Memory B cell (primary cell): ENCODE measurements at regions not wholly inside any gene's neighbourhood (a gene's known extent, or its start where the extent isn't known, plus 50 kb on each side); places are given as distances from the start of the nearest gene placed in this dataset.
"Not testable (repeated sequence)": the region's sequence is repeated elsewhere in the genome, so short reads cannot be mapped to it uniquely, and the experiment has no call there.

Source experiments
- ATAC-seq: fragments of 150-1000 bp; cut with Tn5 transposase; 2 replicates; pipeline ENCODE4 v1.10.0; 2021; ENCODE audit warnings: low read depth, mild to moderate bottlenecking, moderate library complexity
- DNase-seq, 2 donors: peaks; one replicate each; pipeline ENCODE4 v3.0.0; 2022; ENCODE audit warnings: low spot score in 2 of 2
- H3K27ac Mint-ChIP-seq: one replicate; pipeline ENCODE4 v1.8.0; 2022; ENCODE audit warnings: mild to moderate bottlenecking, moderate library complexity, mixed read lengths
- H3K27me3 Mint-ChIP-seq: one replicate; pipeline ENCODE4 v1.8.0; 2022; ENCODE audit warnings: mixed read lengths
- H3K36me3 Mint-ChIP-seq: one replicate; pipeline ENCODE4 v1.8.0; 2022; ENCODE audit warnings: mild to moderate bottlenecking, mixed read lengths
- H3K4me1 Mint-ChIP-seq: one replicate; pipeline ENCODE4 v1.8.0; 2022; ENCODE audit warnings: mixed read lengths
- H3K4me3 Mint-ChIP-seq: one replicate; pipeline ENCODE4 v1.8.0; 2022; ENCODE audit warnings: mild to moderate bottlenecking, moderate library complexity, mixed read lengths
- H3K9me3 Mint-ChIP-seq: one replicate; pipeline ENCODE4 v1.8.0; 2022; ENCODE audit warnings: mixed read lengths

DNA sequence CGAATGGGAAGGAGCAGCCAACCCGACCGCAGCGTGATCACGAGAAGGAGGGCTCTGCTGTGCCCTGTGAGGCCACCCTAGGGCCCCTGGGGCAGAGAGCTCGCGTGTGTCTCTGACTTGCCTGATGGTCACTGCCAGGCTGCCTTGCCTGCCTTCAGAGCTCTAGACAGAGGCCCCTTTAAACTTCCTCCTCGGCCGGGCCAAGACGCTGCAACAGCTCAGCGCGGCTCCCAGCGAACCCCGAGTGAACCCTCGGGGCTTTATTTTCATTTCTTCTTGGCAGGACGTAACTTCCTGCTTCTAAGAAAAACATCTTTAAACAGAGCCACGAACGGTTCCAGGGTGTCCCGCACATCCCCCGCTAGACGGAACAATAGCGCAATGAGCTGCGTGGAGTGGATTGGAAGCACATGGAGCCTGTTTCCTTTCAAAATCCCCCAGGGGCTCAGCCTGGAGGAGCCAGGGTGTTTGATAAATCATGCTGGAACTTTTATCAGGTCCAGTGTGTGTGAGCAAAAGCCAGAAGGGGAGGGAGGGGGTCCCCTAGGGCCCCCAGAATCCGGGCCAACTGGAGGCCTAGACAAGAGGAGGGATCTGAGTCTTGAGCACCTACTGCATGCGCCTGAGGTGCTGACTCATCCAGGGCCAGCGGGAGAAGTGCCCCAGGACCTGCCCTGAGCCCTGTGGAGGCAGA, 134.1 kb upstream of the GDF10 start:
- Mint-ChIP-seq H3K27ac (peak overlapping the region; percentile 14), H3K9me3 (no peaks in the 10 kb centered on the region), H3K4me3 (peak overlapping the region; percentile 71), H3K4me1 (peaks cover 5% of the 10 kb centered on the region), H3K27me3 (peaks cover 5% of the 10 kb centered on the region), H3K36me3 (no peaks in the 10 kb centered on the region)
- peak; percentile 85 for ATAC-seq
- peak; percentile 18 to 20 for DNase-seq

DNA sequence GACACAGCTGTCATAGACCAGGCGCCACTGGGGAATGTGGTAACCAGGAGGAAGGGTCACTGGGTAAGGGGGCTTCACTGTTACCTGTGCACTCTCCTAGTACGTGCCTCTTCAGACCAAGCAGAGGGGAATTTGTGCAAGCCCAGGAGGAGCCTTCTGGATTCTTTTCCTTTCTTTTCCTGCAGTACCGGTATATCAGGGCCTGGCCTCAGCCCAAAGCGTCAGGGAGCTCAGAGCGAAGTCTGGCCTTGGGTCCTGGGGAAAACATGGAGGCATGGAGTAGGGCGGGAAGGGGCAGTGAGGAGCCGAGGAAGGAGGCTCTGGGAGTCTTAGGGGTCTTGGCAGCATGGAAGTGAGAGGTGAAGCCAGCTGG, 133.6 kb upstream of the GDF10 start:
- H3K9me3 Mint-ChIP-seq = no peaks in the 10 kb centered on the region
- peak overlapping the region; percentile 5 for H3K4me3 Mint-ChIP-seq
- no peaks in the 10 kb centered on the region for H3K36me3 Mint-ChIP-seq
- peaks cover 5% of the 10 kb centered on the region for H3K4me1 Mint-ChIP-seq
- no peak overlapping the region for H3K27ac Mint-ChIP-seq
- ATAC-seq (no peak), DNase-seq (no peak)
- peaks cover 1% of the 10 kb centered on the region for H3K27me3 Mint-ChIP-seq

DNA sequence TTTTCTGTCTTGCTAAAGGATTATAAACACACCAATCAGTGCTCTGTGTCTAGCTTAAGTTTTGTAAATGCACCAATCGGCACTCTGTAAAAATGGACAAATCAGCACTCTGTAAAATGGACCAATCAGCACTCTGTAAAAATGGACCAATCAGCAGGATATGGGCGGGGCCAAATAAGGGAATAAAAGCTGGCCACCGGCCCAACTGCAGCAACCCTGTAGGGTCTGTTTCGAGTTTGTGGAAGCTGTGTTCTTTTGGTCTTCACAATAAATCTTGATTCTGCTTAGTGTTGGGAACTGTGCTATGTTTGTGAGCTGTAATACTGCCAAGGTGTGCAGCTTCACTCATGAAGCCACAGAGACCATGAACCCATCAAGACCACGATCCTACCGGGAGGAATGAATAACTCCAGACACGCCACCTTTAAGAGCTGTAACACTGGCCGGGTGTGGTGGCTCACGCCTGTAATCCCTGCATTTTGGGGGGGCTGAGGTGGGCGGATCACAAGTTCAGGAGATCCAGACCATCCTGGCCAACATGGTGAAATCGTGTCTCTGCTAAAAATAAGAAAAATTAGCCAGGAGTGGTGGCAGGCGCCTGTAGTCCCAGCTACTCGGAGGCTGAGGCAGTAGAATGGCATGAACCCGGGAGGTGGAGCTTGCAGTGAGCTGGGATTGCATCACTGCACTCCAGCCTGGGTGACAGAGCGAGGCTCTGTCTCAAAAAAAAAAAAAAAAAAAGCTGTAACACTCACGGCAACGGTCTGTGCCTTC, 133.0 kb upstream of the GDF10 start:
- ATAC-seq, H3K4me1 Mint-ChIP-seq, H3K27me3 Mint-ChIP-seq, H3K36me3 Mint-ChIP-seq, H3K27ac Mint-ChIP-seq, DNase-seq, H3K9me3 Mint-ChIP-seq: not testable (repeated sequence)
- H3K4me3 Mint-ChIP-seq = peak overlapping the region; percentile 5

DNA sequence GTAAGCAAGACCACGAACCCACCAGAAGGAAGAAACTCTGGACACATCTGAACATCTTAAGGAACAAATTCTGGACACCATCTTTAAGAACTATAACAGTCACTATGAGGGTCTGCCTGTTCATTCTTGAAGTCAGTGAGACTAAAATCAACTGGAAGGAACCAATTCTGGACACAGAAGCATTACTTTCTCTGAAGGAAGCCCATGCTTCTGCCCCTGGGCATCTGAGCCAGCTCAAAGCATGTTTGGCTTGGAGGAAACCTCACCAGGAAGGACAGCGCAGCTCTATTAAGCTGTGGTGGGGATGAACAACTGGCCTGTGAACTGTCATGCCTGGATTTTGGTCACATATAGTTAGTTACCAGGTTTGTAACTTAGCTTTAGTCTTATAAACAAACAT, 132.4 kb upstream of the GDF10 start:
- H3K4me3 Mint-ChIP-seq = no peak overlapping the region
- H3K4me1 Mint-ChIP-seq = peaks cover 5% of the 10 kb centered on the region
- ATAC-seq = no peak
- no peak for DNase-seq
- no peak overlapping the region for H3K27ac Mint-ChIP-seq
- H3K9me3 Mint-ChIP-seq = no peaks in the 10 kb centered on the region
- H3K27me3 Mint-ChIP-seq = no peaks in the 10 kb centered on the region
- H3K36me3 Mint-ChIP-seq = no peaks in the 10 kb centered on the region

DNA sequence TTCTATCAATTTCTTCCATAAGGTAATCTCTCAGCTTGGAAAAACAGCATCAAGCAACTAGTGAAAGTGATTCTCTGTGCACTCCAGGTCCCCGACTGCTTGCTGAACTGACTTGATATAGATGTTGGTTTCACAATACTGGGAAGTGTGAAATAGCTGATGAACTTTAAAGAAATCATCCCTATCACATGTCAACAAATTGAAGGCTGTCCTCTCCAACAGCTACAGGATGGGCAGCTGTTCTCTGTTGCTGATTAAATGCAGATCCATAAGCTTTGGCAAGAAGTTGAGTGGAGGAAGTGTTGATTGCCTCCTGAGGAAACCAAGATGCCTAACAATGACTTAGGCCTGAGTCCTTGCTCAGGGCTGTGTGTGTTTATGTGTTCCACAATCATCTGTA, 130.4 kb upstream of the GDF10 start:
- no peaks in the 10 kb centered on the region for H3K9me3 Mint-ChIP-seq
- H3K27me3 Mint-ChIP-seq = no peaks in the 10 kb centered on the region
- no peaks in the 10 kb centered on the region for H3K36me3 Mint-ChIP-seq
- DNase-seq = no peak
- no peak overlapping the region for H3K4me3 Mint-ChIP-seq
- H3K27ac Mint-ChIP-seq = no peak overlapping the region
- ATAC-seq = no peak
- H3K4me1 Mint-ChIP-seq = peaks cover 5% of the 10 kb centered on the region

DNA sequence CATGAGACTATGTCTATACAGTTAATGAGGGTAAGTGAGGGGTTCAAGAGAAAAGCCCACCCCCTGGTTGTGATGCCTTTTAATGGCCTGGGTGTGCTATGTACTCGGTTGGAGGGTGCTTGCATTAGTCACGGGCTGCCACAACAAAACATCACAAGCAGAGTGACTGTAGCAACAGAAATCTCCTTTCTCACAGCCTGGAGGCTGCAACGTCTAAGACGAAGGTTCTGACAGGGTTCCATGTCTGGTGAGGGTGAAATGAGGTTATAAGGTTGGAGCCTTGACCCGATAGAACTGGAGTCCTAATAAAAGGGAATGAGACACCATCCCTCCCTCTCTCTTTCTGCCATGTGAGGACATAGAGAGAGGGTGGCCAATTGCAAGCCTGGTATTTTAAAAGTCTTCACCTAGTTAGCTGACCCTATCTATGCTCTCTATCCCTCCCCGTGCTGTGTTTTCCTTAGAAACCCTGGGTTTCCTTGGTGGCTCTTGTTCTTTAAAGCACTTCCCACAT, 126.0 kb upstream of the GDF10 start:
- DNase-seq = no peak
- H3K4me1 Mint-ChIP-seq = no peaks in the 10 kb centered on the region
- no peak overlapping the region for H3K4me3 Mint-ChIP-seq
- peaks cover 3% of the 10 kb centered on the region for H3K27me3 Mint-ChIP-seq
- no peak overlapping the region for H3K27ac Mint-ChIP-seq
- no peaks in the 10 kb centered on the region for H3K36me3 Mint-ChIP-seq
- H3K9me3 Mint-ChIP-seq = no peaks in the 10 kb centered on the region
- ATAC-seq = no peak

DNA sequence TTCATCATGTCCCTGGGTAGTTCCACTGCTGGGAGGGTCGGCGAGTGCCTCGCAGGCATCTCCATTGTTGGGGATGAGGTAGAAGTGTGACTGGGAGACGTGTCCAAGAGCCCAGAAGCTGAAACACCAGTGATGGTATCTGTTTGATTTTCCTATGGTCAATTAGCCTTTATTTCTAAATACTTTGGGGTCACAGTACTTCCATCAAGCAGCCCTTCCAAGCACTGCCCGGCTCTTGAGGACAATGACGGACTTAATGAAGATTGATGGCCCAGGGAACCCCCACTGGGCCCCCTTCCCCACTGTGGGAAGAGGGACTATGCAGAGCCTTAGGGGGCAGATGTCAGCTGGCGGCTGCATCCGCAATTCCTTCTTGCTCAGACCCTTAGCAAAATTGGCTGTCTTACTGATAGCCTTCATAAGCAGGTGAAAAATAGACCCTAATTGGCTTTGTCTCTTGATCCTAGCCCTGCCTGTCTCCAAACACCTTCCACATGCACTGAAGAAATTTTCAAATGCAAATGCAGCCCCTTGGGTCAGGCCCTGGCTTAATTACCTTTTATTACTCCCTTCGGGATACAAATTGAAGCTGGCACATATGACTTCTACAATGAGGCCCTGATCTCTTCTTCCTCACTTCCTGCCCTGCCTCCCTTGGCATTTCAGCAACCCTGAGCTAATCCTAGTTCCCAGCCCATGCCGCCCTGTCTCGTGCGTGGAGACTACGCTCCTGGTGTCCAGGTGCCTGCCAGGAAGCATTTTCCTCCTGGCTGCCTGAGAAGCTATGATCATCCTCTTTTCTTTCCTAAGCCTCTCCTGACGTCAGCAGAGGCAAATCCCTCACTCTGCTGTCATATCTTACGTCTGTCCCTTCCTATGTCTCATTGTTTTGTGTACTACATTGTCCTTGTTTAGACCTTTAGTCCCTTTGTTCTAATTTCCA, 124.5 kb upstream of the GDF10 start:
- ATAC-seq (no peak), DNase-seq (no peak)
- H3K36me3 Mint-ChIP-seq = no peaks in the 10 kb centered on the region
- no peak overlapping the region for H3K4me3 Mint-ChIP-seq
- H3K27me3 Mint-ChIP-seq = peaks cover 3% of the 10 kb centered on the region
- H3K4me1 Mint-ChIP-seq = no peaks in the 10 kb centered on the region
- no peak overlapping the region for H3K27ac Mint-ChIP-seq
- H3K9me3 Mint-ChIP-seq = no peaks in the 10 kb centered on the region

DNA sequence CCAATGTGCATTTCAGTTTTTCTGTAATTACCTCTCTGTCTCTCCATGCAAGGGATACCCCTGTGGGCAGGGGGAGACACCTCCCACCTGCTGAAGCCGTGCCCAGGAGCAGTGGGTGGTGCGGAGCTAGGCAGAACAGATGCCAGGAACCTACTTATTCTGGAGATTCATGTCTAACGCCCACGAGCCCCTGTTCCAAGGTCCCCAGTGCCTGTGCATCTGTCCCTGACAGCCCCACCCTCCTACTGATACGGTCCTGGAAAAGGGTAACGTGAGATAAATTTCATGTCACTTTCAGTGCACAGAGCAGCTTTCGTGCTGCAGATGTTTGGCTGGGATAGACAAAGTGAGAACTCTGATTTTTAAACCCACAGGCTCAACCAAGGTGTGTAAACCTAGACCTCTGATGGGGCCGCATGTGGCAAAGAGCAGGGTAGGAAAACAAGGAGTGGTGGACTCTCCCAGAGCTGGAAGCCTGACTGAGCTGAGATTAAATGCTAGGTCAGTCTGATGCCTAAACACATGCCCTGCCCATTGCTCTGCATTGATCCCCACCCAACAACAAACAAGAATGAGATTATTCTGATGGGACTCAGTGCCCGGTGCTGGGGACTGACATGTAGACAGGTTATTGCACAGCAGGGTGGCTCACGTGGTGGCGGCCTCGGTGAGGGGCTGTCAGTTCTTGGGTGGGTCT, 123.6 kb upstream of the GDF10 start:
- Mint-ChIP-seq H3K4me3 (no peak overlapping the region), H3K9me3 (no peaks in the 10 kb centered on the region), H3K36me3 (no peaks in the 10 kb centered on the region), H3K27me3 (peaks cover 3% of the 10 kb centered on the region), H3K4me1 (no peaks in the 10 kb centered on the region), H3K27ac (no peak overlapping the region)
- ATAC-seq (no peak), DNase-seq (no peak)

DNA sequence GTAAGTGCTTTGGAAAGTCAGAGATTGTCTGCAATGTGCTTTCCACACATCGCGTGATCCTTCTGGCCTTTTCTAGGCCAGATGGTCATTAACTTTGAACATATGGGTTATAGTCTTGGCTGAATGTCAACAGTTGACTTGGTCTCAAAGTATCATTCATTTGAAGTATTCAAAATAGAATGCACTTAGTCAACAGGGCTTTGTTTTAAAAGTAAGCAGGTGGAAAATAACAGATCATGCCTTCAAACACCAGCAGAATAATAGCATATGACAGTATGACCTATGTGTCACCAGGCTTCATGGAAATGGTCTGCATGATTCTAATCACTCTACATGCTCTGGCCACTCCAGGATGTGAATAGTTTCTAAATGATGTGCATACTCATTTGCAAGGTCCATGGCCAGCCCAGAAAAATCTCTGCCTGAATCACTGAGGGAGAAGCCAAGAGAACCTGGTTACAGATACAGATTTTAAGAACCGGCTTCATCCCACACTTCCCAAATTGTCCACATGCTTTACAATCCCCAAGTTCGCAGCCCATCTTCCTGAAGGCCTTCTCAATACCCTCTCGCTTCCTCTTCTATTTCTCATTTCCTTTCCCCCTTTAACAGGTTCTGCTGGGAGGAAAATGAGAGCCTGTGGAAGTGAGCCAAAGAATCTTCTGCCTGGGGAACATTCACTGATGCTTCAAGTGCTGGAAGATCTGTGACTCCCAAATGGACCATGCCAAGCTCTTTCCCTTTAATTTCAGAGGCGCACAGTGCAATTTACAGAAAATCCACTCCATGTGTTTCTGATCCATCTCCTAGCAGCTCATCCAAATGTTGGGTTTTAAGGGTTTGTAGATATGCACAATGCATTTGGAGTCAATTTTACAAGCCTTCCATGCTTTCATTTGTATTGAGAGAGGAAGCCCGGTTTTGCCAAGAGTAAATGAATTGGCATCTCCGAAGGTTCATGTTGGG, 122.8 kb upstream of the GDF10 start:
- H3K27me3 Mint-ChIP-seq = peaks cover 3% of the 10 kb centered on the region
- no peak overlapping the region for H3K4me3 Mint-ChIP-seq
- ATAC-seq (no peak), DNase-seq (no peak)
- no peaks in the 10 kb centered on the region for H3K4me1 Mint-ChIP-seq
- H3K36me3 Mint-ChIP-seq = no peaks in the 10 kb centered on the region
- no peak overlapping the region for H3K27ac Mint-ChIP-seq
- H3K9me3 Mint-ChIP-seq = no peaks in the 10 kb centered on the region

DNA sequence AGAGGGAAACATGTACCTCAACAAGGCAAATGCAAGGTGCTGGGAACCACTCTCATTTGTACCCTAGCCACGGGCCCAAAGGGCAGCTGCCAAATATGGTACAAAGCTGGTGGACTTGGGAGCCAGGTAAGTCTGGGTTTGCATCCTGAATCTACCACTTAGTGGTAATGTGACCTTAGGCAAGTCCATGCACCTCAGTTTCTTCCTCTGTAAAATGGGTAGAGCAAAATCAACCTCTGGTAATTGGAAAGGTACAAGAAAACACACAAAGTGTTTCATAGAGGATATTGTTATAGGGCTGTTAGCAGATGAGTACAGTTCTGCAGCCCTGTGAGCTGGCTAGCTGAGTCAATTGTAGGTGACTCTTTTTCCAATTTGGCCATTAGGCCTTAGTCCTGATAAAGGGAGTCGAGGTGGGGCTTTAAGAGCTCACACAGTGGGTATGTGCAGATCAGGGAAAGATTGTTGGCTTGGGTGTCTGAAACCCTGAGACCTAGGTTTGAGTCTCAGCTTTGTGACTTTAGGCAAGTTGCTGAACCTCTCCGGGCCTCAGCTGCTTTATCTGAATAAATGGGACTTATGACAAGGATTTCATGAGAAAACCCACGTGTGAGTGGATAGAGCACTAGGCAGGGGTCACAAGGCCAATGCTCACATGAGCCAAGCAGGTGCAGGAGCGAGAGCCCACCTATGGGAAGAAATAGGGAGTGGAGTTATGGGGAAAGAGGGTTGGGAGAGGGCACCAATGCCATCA, 121.3 kb upstream of the GDF10 start:
- Mint-ChIP-seq H3K9me3 (no peaks in the 10 kb centered on the region), H3K36me3 (no peaks in the 10 kb centered on the region), H3K27ac (no peak overlapping the region), H3K27me3 (peaks cover 3% of the 10 kb centered on the region), H3K4me3 (no peak overlapping the region), H3K4me1 (no peaks in the 10 kb centered on the region)
- DNase-seq = no peak
- no peak for ATAC-seq

DNA sequence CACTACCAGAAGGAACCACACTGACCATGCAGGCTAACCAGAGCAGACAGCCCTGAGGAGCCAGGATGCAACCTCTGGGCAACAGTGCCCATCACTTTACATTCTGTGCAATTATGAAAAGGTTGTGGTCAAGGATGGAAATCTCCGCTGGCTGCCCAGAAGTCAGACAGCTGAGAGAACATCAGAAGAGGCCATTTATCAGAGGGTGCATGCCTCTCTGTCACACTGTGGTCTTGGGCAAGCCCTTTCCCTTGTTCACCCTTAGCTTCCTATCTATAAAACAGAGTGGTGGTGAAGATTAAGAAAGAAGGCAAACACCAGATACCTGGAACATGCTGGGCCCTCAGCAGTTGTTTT, 120.7 kb upstream of the GDF10 start:
- Mint-ChIP-seq H3K27ac (no peak overlapping the region), H3K4me1 (no peaks in the 10 kb centered on the region), H3K9me3 (no peaks in the 10 kb centered on the region), H3K4me3 (no peak overlapping the region), H3K27me3 (peaks cover 3% of the 10 kb centered on the region), H3K36me3 (no peaks in the 10 kb centered on the region)
- DNase-seq (no peak), ATAC-seq (no peak)

DNA sequence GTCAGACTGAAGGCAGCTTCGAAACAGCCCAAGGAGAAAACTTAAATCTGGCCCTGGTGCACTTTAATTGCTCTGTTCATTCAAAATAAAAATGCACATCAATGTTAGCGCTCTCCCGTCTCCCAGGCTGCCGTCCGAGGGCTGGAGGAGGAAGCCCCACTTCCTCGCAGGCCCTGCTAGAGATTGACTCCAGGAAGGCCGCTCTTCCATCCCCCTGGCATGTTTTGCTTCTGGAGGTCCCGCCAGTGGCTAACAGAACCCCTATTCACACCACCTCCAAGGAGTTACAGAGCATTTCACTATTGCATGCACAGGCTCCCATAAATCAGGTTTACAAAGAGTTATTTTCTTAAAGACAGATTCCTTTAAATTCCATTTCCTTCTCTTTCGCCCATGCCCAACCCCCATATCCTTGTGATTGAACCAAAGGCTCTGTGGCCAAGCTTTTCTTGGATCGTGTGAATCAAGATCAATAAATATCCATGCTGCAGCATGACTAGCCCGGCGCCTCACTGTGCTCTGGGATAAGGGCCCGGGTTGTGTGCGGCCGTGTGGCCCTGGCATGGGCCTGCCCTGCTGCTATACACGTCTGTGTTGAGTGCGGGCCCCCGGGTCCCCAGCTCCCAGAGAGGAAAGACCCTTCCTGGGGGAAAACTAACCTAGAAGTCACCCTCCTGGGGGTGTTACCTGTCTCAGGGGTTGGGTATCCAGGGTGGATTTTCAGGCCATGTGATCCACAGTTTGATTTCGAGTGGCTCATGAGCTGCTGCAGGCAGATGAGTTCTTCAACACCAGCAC, 118.7 kb upstream of the GDF10 start:
- H3K4me3 Mint-ChIP-seq = no peak overlapping the region
- H3K9me3 Mint-ChIP-seq = no peaks in the 10 kb centered on the region
- H3K4me1 Mint-ChIP-seq = no peaks in the 10 kb centered on the region
- H3K36me3 Mint-ChIP-seq = no peaks in the 10 kb centered on the region
- no peaks in the 10 kb centered on the region for H3K27me3 Mint-ChIP-seq
- H3K27ac Mint-ChIP-seq = no peak overlapping the region
- DNase-seq = no peak
- no peak for ATAC-seq
